Testis (tissue), 2 donors: ENCODE measurements at regions not wholly inside any gene's neighbourhood (a gene's known extent, or its start where the extent isn't known, plus 50 kb on each side); places are given as distances from the start of the nearest gene placed in this dataset.
"Not testable (repeated sequence)": the region's sequence is repeated elsewhere in the genome, so short reads cannot be mapped to it uniquely, and the experiment has no call there.

Source experiments
- DNase-seq: peaks from one replicate; pipeline ENCODE4 v3.0.0-alpha.2; 2019
- H3K27ac ChIP-seq, 2 donors: fragments of 200-600 bp; sonication (generic); one replicate each; pipeline ENCODE4 v1.5.1; 2019
- H3K27me3 ChIP-seq: fragments of 200-600 bp; sonication (generic); one replicate; pipeline ENCODE4 v1.5.1; 2019
- H3K36me3 ChIP-seq: fragments of 200-600 bp; sonication (generic); one replicate; pipeline ENCODE4 v1.5.1; 2017; ENCODE audit warnings: low read depth; ENCODE audit errors: missing control alignments
- H3K4me1 ChIP-seq: fragments of 200-600 bp; sonication (generic); one replicate; pipeline ENCODE4 v1.5.1; 2019
- H3K4me3 ChIP-seq, 2 donors: fragments of 200-600 bp; sonication (generic); one replicate each; pipeline ENCODE4 v1.5.1; 2017 to 2019
- H3K9me3 ChIP-seq: fragments of 200-600 bp; sonication (generic); one replicate; pipeline ENCODE4 v1.5.1; 2017
- CTCF ChIP-seq, 3 experiments: fragments of 450-650 bp in 2 of 3; fragments of 200-600 bp in 1 of 3; sonication (generic) in 1 of 3; IDR thresholded peaks; one replicate each; pipeline ENCODE4 v1.5.1; 2016 to 2019; ENCODE audit warnings: antibody characterized with exemption in 3 of 3, mild to moderate bottlenecking in 2 of 3, moderate library complexity in 1 of 3
- POLR2A ChIP-seq: fragments of 450-650 bp; IDR thresholded peaks from one replicate; pipeline ENCODE4 v1.6.1; 2017; ENCODE audit warnings: antibody characterized with exemption, mild to moderate bottlenecking, moderate library complexity
- WGBS, 2 donors: methylation state at CpG; one replicate each; pipeline ENCODE4 v1.1.5; 2018; 5-methylcytosine and 5-hydroxymethylcytosine counted together
- intact Hi-C: fragments of 100-400 bp; cut with DNase I; formaldehyde crosslinking; loops from one replicate; pipeline ENCODE4 v1.15.1; 2023; ENCODE audit warnings: low total_unique reads

GRCh38 chr14:38546932-38547551 is 291.1 kb upstream of the CLEC14A start:
- Histone ChIP-seq H3K4me3 (no peak overlapping the region), H3K36me3 (no peaks in the 10 kb centered on the region), H3K27me3 (no peaks in the 10 kb centered on the region), H3K4me1 (no peaks in the 10 kb centered on the region), H3K27ac (no peak overlapping the region), H3K9me3 (no peaks in the 10 kb centered on the region)
- no peak for DNase-seq
- TF ChIP-seq CTCF (IDR thresholded peaks at IDR 0.05) (no peak), POLR2A (no peak)
- 72 to 84% methylated on average over 2 of the region's 2 CpGs for WGBS, 2 donors
- intact Hi-C loops: no loop called here

GRCh38 chr14:38544776-38545175 is 288.9 kb upstream of the CLEC14A start:
- Histone ChIP-seq H3K9me3 (no peaks in the 10 kb centered on the region), H3K4me1 (no peaks in the 10 kb centered on the region), H3K36me3 (no peaks in the 10 kb centered on the region), H3K27ac (no peak overlapping the region), H3K4me3 (no peak overlapping the region), H3K27me3 (no peaks in the 10 kb centered on the region)
- DNase-seq: no peak
- intact Hi-C loops: no loop called here
- 66 to 72% methylated on average over 2 of the region's 2 CpGs for WGBS, 2 donors
- no peak for TF ChIP-seq POLR2A
- TF ChIP-seq CTCF (IDR thresholded peaks at IDR 0.05): no peak

- H3K9me3 ChIP-seq, H3K36me3 ChIP-seq, DNase-seq, H3K4me3 ChIP-seq, H3K27me3 ChIP-seq, H3K27ac ChIP-seq, intact Hi-C loops, H3K4me1 ChIP-seq: not testable (repeated sequence)
- 88 to 93% methylated on average over 5 of the region's 5 CpGs for WGBS, 2 donors
These were observed 288.0 kb upstream of the CLEC14A start for GRCh38 chr14:38543851-38544250.

- H3K27ac ChIP-seq, H3K4me3 ChIP-seq, intact Hi-C loops, H3K27me3 ChIP-seq, H3K4me1 ChIP-seq, H3K9me3 ChIP-seq, DNase-seq, H3K36me3 ChIP-seq: not testable (repeated sequence)
- 69 to 79% methylated on average over 5 of the region's 5 CpGs for WGBS, 2 donors
These were observed 282.2 kb upstream of the CLEC14A start for GRCh38 chr14:38538053-38538452.

- intact Hi-C loops: no loop called here
- H3K4me1 ChIP-seq: no peaks in the 10 kb centered on the region
- H3K36me3 ChIP-seq: no peaks in the 10 kb centered on the region
- WGBS, 2 donors: 56 to 76% methylated on average over 4 of the region's 4 CpGs
- H3K9me3 ChIP-seq: no peaks in the 10 kb centered on the region
- no peak overlapping the region for H3K4me3 ChIP-seq
- H3K27ac ChIP-seq: no peak overlapping the region
- no peaks in the 10 kb centered on the region for H3K27me3 ChIP-seq
- no peak for DNase-seq
- TF ChIP-seq POLR2A: no peak
- no peak for TF ChIP-seq CTCF (IDR thresholded peaks at IDR 0.05)
These were observed 280.6 kb upstream of the CLEC14A start for GRCh38 chr14:38536376-38537038.

GRCh38 chr14:38528582-38528981 is 272.7 kb upstream of the CLEC14A start:
- no peaks in the 10 kb centered on the region for H3K27me3 ChIP-seq
- no peak overlapping the region for H3K4me3 ChIP-seq
- no peak for DNase-seq
- no peaks in the 10 kb centered on the region for H3K4me1 ChIP-seq
- TF ChIP-seq CTCF (IDR thresholded peaks at IDR 0.05): no peak
- no peak for TF ChIP-seq POLR2A
- H3K27ac ChIP-seq: no peak overlapping the region
- intact Hi-C loops: no loop called here
- no peaks in the 10 kb centered on the region for H3K36me3 ChIP-seq
- H3K9me3 ChIP-seq: no peaks in the 10 kb centered on the region
